Panc1 (cell line): ENCODE measurements at regions not wholly inside any gene's neighbourhood (a gene's known extent, or its start where the extent isn't known, plus 50 kb on each side); places are given as distances from the start of the nearest gene placed in this dataset.

Experiments used
- REST ChIP-seq, 2 experiments: IDR thresholded peaks; 2 replicates each; pipeline ENCODE4 v1.6.1; 2011 to 2012; ENCODE audit warnings: low read depth in 2 of 2, control low read depth in 1 of 2, low read length in 1 of 2, mild to moderate bottlenecking in 1 of 2, moderate library complexity in 1 of 2; ENCODE audit not compliant: insufficient read depth in 1 of 2
- TF ChIP-seq, protein P1 (sequence below): fragments of 450-650 bp; IDR thresholded peaks from 2 replicates; pipeline ENCODE4 v1.5.1; 2017; ENCODE audit warnings: mild to moderate bottlenecking

- TF ChIP-seq, protein P1, sequence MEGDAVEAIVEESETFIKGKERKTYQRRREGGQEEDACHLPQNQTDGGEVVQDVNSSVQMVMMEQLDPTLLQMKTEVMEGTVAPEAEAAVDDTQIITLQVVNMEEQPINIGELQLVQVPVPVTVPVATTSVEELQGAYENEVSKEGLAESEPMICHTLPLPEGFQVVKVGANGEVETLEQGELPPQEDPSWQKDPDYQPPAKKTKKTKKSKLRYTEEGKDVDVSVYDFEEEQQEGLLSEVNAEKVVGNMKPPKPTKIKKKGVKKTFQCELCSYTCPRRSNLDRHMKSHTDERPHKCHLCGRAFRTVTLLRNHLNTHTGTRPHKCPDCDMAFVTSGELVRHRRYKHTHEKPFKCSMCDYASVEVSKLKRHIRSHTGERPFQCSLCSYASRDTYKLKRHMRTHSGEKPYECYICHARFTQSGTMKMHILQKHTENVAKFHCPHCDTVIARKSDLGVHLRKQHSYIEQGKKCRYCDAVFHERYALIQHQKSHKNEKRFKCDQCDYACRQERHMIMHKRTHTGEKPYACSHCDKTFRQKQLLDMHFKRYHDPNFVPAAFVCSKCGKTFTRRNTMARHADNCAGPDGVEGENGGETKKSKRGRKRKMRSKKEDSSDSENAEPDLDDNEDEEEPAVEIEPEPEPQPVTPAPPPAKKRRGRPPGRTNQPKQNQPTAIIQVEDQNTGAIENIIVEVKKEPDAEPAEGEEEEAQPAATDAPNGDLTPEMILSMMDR = no peak
- TF ChIP-seq REST (IDR thresholded peaks at IDR 0.05; ENCODE audit: insufficient read depth in 1 of 2, low read depth in 2 of 2, low read length in 1 of 2) = no peak
These were observed 198.4 kb upstream of the ACTRT1 start for GRCh38 chrX:128250621-128251020.
